ENCODE measurements at regions not wholly inside any gene's neighbourhood (a gene's known extent, or its start where the extent isn't known, plus 50 kb on each side); places are given as distances from the start of the nearest gene placed in this dataset.

DNA sequence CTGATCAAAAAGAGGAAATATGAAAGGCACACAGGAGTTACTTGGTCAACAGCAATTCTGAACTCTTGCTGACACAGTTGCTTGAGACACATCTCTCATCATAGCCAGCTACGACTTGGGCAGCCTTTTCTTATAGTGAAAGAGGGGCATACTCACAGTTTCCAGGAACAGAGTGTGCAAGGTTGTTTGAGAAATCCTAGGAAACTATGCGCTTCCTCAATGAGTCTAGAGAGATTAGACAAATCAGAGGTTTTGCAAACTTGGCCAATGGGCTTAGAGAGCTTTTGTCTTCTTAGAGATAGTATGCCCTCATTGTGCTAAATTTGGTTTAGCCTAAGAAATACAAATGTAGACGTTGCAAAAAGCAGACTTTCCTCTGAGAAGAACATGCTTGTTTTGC, 370.4 kb downstream of the HGF start (continued):
- TF ChIP-seq, protein P1, sequence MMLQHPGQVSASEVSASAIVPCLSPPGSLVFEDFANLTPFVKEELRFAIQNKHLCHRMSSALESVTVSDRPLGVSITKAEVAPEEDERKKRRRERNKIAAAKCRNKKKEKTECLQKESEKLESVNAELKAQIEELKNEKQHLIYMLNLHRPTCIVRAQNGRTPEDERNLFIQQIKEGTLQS (IDR thresholded peaks at IDR 0.05), result no peak
- TF ChIP-seq, protein P2, sequence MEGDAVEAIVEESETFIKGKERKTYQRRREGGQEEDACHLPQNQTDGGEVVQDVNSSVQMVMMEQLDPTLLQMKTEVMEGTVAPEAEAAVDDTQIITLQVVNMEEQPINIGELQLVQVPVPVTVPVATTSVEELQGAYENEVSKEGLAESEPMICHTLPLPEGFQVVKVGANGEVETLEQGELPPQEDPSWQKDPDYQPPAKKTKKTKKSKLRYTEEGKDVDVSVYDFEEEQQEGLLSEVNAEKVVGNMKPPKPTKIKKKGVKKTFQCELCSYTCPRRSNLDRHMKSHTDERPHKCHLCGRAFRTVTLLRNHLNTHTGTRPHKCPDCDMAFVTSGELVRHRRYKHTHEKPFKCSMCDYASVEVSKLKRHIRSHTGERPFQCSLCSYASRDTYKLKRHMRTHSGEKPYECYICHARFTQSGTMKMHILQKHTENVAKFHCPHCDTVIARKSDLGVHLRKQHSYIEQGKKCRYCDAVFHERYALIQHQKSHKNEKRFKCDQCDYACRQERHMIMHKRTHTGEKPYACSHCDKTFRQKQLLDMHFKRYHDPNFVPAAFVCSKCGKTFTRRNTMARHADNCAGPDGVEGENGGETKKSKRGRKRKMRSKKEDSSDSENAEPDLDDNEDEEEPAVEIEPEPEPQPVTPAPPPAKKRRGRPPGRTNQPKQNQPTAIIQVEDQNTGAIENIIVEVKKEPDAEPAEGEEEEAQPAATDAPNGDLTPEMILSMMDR (IDR thresholded peaks at IDR 0.05; ENCODE audit: low read depth, low read length, missing input control), result no peak
- no peak for TF ChIP-seq HNF4A (conservative IDR thresholded peaks at IDR 0.05)

DNA sequence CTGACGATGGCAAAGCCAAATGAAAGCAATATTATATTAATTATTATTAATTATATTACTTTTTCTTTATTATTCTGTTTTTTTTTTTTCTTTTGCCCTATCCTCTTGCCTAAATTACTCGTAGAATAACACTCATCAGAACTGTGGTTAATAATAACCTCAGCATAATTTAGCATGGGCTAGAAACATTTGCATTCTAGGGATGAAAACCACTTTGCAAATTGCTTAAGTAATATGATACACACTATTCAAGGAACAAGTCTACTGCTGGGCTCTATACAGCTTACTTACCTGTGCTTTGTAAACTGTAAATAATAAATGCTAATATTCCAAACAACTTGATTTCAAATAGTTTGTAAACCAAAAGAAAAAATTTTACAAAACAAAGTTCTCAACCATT, 375.8 kb downstream of the HGF start:
- 64% methylated on average over 2 of the region's 2 CpGs for WGBS
- no peak overlapping the region for H3K9ac ChIP-seq (ENCODE audit: low read depth in 1 of 2, low read length in 2 of 2)
- TF ChIP-seq, protein P3, sequence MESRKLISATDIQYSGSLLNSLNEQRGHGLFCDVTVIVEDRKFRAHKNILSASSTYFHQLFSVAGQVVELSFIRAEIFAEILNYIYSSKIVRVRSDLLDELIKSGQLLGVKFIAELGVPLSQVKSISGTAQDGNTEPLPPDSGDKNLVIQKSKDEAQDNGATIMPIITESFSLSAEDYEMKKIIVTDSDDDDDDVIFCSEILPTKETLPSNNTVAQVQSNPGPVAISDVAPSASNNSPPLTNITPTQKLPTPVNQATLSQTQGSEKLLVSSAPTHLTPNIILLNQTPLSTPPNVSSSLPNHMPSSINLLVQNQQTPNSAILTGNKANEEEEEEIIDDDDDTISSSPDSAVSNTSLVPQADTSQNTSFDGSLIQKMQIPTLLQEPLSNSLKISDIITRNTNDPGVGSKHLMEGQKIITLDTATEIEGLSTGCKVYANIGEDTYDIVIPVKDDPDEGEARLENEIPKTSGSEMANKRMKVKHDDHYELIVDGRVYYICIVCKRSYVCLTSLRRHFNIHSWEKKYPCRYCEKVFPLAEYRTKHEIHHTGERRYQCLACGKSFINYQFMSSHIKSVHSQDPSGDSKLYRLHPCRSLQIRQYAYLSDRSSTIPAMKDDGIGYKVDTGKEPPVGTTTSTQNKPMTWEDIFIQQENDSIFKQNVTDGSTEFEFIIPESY (IDR thresholded peaks at IDR 0.05), result no peak
- no peak for TF ChIP-seq RAD21 (IDR thresholded peaks at IDR 0.05)
- no peak for TF ChIP-seq HNF4G (IDR thresholded peaks at IDR 0.05)
- TF ChIP-seq JUND (IDR thresholded peaks at IDR 0.05), result no peak
- no peak for TF ChIP-seq FOXA1 (IDR thresholded peaks at IDR 0.05)
- TF ChIP-seq GABPA (IDR thresholded peaks at IDR 0.05 in 1 of 2, conservative IDR thresholded peaks at IDR 0.05 in 1 of 2), result no peak
- TF ChIP-seq SP1 (IDR thresholded peaks at IDR 0.05), result no peak
- TF ChIP-seq REST (IDR thresholded peaks at IDR 0.05), result no peak
- TF ChIP-seq TAF1 (conservative IDR thresholded peaks at IDR 0.05), result no peak
- no peak for TF ChIP-seq YY1 (IDR thresholded peaks at IDR 0.05)
- no peak for TF ChIP-seq NR2F2 (IDR thresholded peaks at IDR 0.05)
- TF ChIP-seq, protein P4, sequence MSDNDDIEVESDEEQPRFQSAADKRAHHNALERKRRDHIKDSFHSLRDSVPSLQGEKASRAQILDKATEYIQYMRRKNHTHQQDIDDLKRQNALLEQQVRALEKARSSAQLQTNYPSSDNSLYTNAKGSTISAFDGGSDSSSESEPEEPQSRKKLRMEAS (IDR thresholded peaks at IDR 0.05), result no peak
- H3K36me3 ChIP-seq (ENCODE audit: control insufficient read depth in 4 of 4, insufficient read depth in 3 of 4, low read depth in 1 of 4, low read length in 3 of 4), result no peaks in the 10 kb centered on the region
- H3K9me3 ChIP-seq (ENCODE audit: control insufficient read depth in 4 of 4, low read length in 3 of 4), result no peaks in the 10 kb centered on the region
- H3K4me1 ChIP-seq (ENCODE audit: control insufficient read depth in 4 of 4, insufficient read depth in 4 of 4, low read length in 3 of 4), result no peaks in the 10 kb centered on the region
- H3K27ac ChIP-seq (ENCODE audit: low read depth in 1 of 2, low read length in 2 of 2), result no peak overlapping the region
- no peak overlapping the region for H3K4me3 ChIP-seq (ENCODE audit: low read depth in 1 of 3, low read length in 3 of 3)
- no peak for DNase-seq (ENCODE audit: low spot score)
- no peaks in the 10 kb centered on the region for H3K27me3 ChIP-seq (ENCODE audit: control insufficient read depth in 4 of 4, insufficient read depth in 4 of 4, low read length in 3 of 4)
